IMR-90 (cell line): ENCODE measurements at regions not wholly inside any gene's neighbourhood (a gene's known extent, or its start where the extent isn't known, plus 50 kb on each side); places are given as distances from the start of the nearest gene placed in this dataset.

ENCODE experiments used
- ATAC-seq: fragments of 200-7000 bp; cut with Tn5 transposase; 2 replicates; pipeline ENCODE4 v1.9.1; 2020; ENCODE audit warnings: low read depth, mild to moderate bottlenecking, moderate library complexity
- BruUV-seq: library from RNA; stranded (reverse); fragments of 400-500 nt; replicated peaks from 2 replicates; lab custom pipeline; 2021; lab: Mats Ljungman, UMichigan
- CTCF ChIA-PET: fragments of 300-600 bp; formaldehyde crosslinking; extraction: SDS; loops from one replicate; lab custom pipeline; 2021; ENCODE audit warnings: antibody characterized with exemption; lab: Yijun Ruan, JAX
- POLR2A ChIA-PET: fragments of 300-600 bp; sonication (Branson Sonifier 250); formaldehyde crosslinking; loops from one replicate; lab custom pipeline; 2022; ENCODE audit warnings: antibody characterized with exemption; ENCODE audit not compliant: unreplicated experiment; lab: Charles Lee
- DNase-seq: peaks from one replicate; pipeline ENCODE4 v3.0.0; 2013
- H2AFZ ChIP-seq: replicated peaks from 2 replicates; pipeline ENCODE3; 2013; ENCODE audit warnings: low read length, mild to moderate bottlenecking; ENCODE audit not compliant: poor library complexity
- H2AK5ac ChIP-seq: 2 replicates; pipeline ENCODE4 v1.6.1; 2013; ENCODE audit warnings: low read depth, low read length, inconsistent platforms
- H2AK9ac ChIP-seq: replicated peaks from 2 replicates; pipeline ENCODE3; 2013; ENCODE audit warnings: mild to moderate bottlenecking, low read depth, low read length, moderate library complexity; ENCODE audit not compliant: poor library complexity
- H2BK120ac ChIP-seq: 2 replicates; pipeline ENCODE4 v1.6.1; 2013; ENCODE audit warnings: low read depth, low read length, inconsistent platforms
- H2BK15ac ChIP-seq: 3 replicates; pipeline ENCODE4 v1.6.1; 2013; ENCODE audit warnings: low read depth, low read length, inconsistent platforms
- H2BK20ac ChIP-seq: 2 replicates; pipeline ENCODE4 v1.6.1; 2013; ENCODE audit warnings: low read depth, mild to moderate bottlenecking, inconsistent platforms, low read length, moderate library complexity
- H2BK5ac ChIP-seq: 2 replicates; pipeline ENCODE4 v1.6.1; 2013; ENCODE audit warnings: mild to moderate bottlenecking, low read depth, low read length, inconsistent platforms; ENCODE audit not compliant: poor library complexity, severe bottlenecking
- H3K14ac ChIP-seq: replicated peaks from 2 replicates; pipeline ENCODE4 v1.6.1; 2013; ENCODE audit warnings: low read depth, low read length, inconsistent platforms
- H3K18ac ChIP-seq: 2 replicates; pipeline ENCODE4 v1.6.1; 2013; ENCODE audit warnings: low read depth, low read length, control low read depth
- H3K23ac ChIP-seq: 2 replicates; pipeline ENCODE4 v1.6.1; 2013; ENCODE audit warnings: low read depth, low read length, inconsistent platforms
- H3K27ac ChIP-seq: 2 replicates; pipeline ENCODE4 v1.5.1; 2013; ENCODE audit warnings: mild to moderate bottlenecking, control low read depth, low read length; ENCODE audit not compliant: insufficient read depth
- H3K27me3 ChIP-seq: 2 replicates; pipeline ENCODE4 v1.6.1; 2013; ENCODE audit warnings: low read length; ENCODE audit not compliant: control insufficient read depth, insufficient read depth
- H3K36me3 ChIP-seq: 2 replicates; pipeline ENCODE4 v1.6.1; 2013; ENCODE audit warnings: low read length, mixed read lengths; ENCODE audit not compliant: control insufficient read depth, insufficient read depth
- H3K4ac ChIP-seq: 2 replicates; pipeline ENCODE4 v1.6.1; 2013; ENCODE audit warnings: low read depth, low read length, inconsistent platforms
- H3K4me1 ChIP-seq: 2 replicates; pipeline ENCODE4 v1.6.1; 2013; ENCODE audit warnings: low read length, mixed read lengths; ENCODE audit not compliant: control insufficient read depth, insufficient read depth
- H3K4me2 ChIP-seq: 2 replicates; pipeline ENCODE4 v1.6.1; 2013; ENCODE audit warnings: low read depth, mild to moderate bottlenecking, control low read depth, low read length, moderate library complexity
- H3K4me3 ChIP-seq: 2 replicates; pipeline ENCODE4 v1.5.1; 2013; ENCODE audit warnings: low read depth, mild to moderate bottlenecking, control low read depth, low read length, moderate library complexity; ENCODE audit not compliant: insufficient read depth
- H3K56ac ChIP-seq: 2 replicates; pipeline ENCODE4 v1.6.1; 2013; ENCODE audit warnings: low read length, inconsistent platforms; ENCODE audit not compliant: insufficient read depth; ENCODE audit errors: extremely low read depth
- H3K79me1 ChIP-seq, 2 experiments: 2 replicates each; pipeline ENCODE4 v1.6.1; 2013; ENCODE audit warnings: low read length in 2 of 2, inconsistent platforms in 1 of 2, low read depth in 1 of 2
- H3K9ac ChIP-seq: 2 replicates; pipeline ENCODE4 v1.6.1; 2013; ENCODE audit warnings: low read depth, low read length, control low read depth
- H3K9me1 ChIP-seq: 2 replicates; pipeline ENCODE4 v1.6.1; 2013; ENCODE audit warnings: low read length, inconsistent platforms; ENCODE audit not compliant: insufficient read depth
- H3K9me3 ChIP-seq: 2 replicates; pipeline ENCODE4 v1.6.1; 2013; ENCODE audit warnings: low read length; ENCODE audit not compliant: control insufficient read depth, insufficient read depth
- H4K20me1 ChIP-seq: 2 replicates; pipeline ENCODE4 v1.6.1; 2013; ENCODE audit warnings: low read length, inconsistent platforms; ENCODE audit not compliant: insufficient read depth
- H4K5ac ChIP-seq: 2 replicates; pipeline ENCODE4 v1.6.1; 2013; ENCODE audit warnings: mild to moderate bottlenecking, low read depth, low read length, control low read depth
- H4K8ac ChIP-seq, 2 experiments: 2 replicates each; pipeline ENCODE4 v1.6.1; 2013; ENCODE audit warnings: low read depth in 2 of 2, low read length in 2 of 2, control low read depth in 1 of 2, inconsistent platforms in 1 of 2
- H4K91ac ChIP-seq: 2 replicates; pipeline ENCODE4 v1.6.1; 2013; ENCODE audit warnings: low read depth, low read length, inconsistent platforms; ENCODE audit not compliant: insufficient read depth
- MAFK ChIP-seq: IDR thresholded peaks from 2 replicates; pipeline ENCODE4 v1.6.1; 2012; ENCODE audit warnings: low read depth, low read length, improper control_type of control experiment
- POLR2A ChIP-seq: IDR thresholded peaks from 2 replicates; pipeline ENCODE4 v1.6.1; 2012; ENCODE audit warnings: mild to moderate bottlenecking, low read depth, low read length
- RCOR1 ChIP-seq: IDR thresholded peaks from 2 replicates; pipeline ENCODE4 v1.6.1; 2012; ENCODE audit warnings: mild to moderate bottlenecking, low read length, improper control_type of control experiment; ENCODE audit not compliant: insufficient replicate concordance
- WGBS, 2 experiments: methylation state at CpG; one replicate each; pipeline versions ENCODE4 v1.1.5 to v1.1.7; 2013; ENCODE audit warnings: missing lambda C conversion rate in 2 of 2; ENCODE audit not compliant: insufficient read length in 1 of 2; ENCODE audit errors: extremely low coverage in 2 of 2; 5-methylcytosine and 5-hydroxymethylcytosine counted together
- dilution Hi-C: fragments of 300-500 bp; cut with HindIII; formaldehyde crosslinking; loops from one replicate; pipeline ENCODE4 v1.14.3; 2018; ENCODE audit warnings: low sequenced_read_pairs; ENCODE audit not compliant: unreplicated experiment
- in situ Hi-C: fragments of 300-500 bp; cut with MboI; formaldehyde crosslinking; loops from 3 replicates; pipeline ENCODE4 v1.14.3; 2019; ENCODE audit warnings: low sequenced_read_pairs, inconsistent platforms, mixed read lengths
- intact Hi-C: fragments of 100-400 bp; cut with micrococcal nuclease; formaldehyde crosslinking; loops from 2 replicates; pipeline ENCODE4 v1.10.0; 2022

GRCh38 chr13:58598241-58598640 lies 966.7 kb downstream of the PCDH17 start:
- in situ Hi-C loops (no loop called here), intact Hi-C loops (no loop called here), dilution Hi-C loops (no loop called here)
- ChIA-PET CTCF (no interaction called here), POLR2A (no interaction called here)
- Histone ChIP-seq H3K4me2 (no peak overlapping the region), H3K9me1 (no peaks in the 10 kb centered on the region), H4K20me1 (no peaks in the 10 kb centered on the region), H3K36me3 (no peaks in the 10 kb centered on the region), H2BK15ac (no peak overlapping the region), H2BK120ac (no peak overlapping the region), H3K4me3 (no peak overlapping the region), H3K23ac (no peak overlapping the region), H2AK9ac (no peak overlapping the region), H3K4me1 (no peaks in the 10 kb centered on the region), H3K9me3 (0 out of 2 replicates have a peak, but pooled peaks cover 4% of the 10 kb centered on the region), H2AK5ac (no peak overlapping the region), H3K27me3 (no peaks in the 10 kb centered on the region), H3K79me1 (no peaks in the 10 kb centered on the region), H2BK20ac (no peak overlapping the region), H3K14ac (no peak overlapping the region), H4K8ac (no peak overlapping the region), H2BK5ac (no peak overlapping the region), H3K4ac (no peak overlapping the region), H3K27ac (no peak overlapping the region), H3K9ac (no peak overlapping the region), H3K56ac (no peak overlapping the region), H3K18ac (no peak overlapping the region), H2AFZ (no peak overlapping the region), H4K5ac (no peak overlapping the region), H4K91ac (no peak overlapping the region)
- TF ChIP-seq POLR2A (no peak), RCOR1 (no peak), MAFK (no peak)
- ATAC-seq (no peak), DNase-seq (no peak)
- no CpG with 5 or more reads among the region's 2 CpGs for whole genome bisulfite sequencing, 2 experiments
- no TSS peak for BruUV-seq
